ENCODE measurements at regions not wholly inside any gene's neighbourhood (a gene's known extent, or its start where the extent isn't known, plus 50 kb on each side); places are given as distances from the start of the nearest gene placed in this dataset.

GRCh38 chr10:83195021-83195420 lies 944.3 kb upstream of the GHITM start:
- H3K4me3 ChIP-seq (ENCODE audit: low read length), result no peak overlapping the region
- H3K9ac ChIP-seq (ENCODE audit: low read length), result no peak overlapping the region
- H4K20me1 ChIP-seq (ENCODE audit: insufficient read depth, low read depth, low read length), result no peaks in the 10 kb centered on the region
- H3K9me3 ChIP-seq (ENCODE audit: low read length), result no peaks in the 10 kb centered on the region
- H3K4me2 ChIP-seq (ENCODE audit: low read depth, low read length, poor library complexity, severe bottlenecking), result no peak overlapping the region
- H3K27ac ChIP-seq (ENCODE audit: low read length), result no peak overlapping the region
- no peaks in the 10 kb centered on the region for H3K4me1 ChIP-seq (ENCODE audit: low read length)
- no peaks in the 10 kb centered on the region for H3K79me2 ChIP-seq (ENCODE audit: low read length)
- no peaks in the 10 kb centered on the region for H3K36me3 ChIP-seq (ENCODE audit: insufficient read depth, low read length)
- H3K27me3 ChIP-seq (ENCODE audit: low read length), result no peaks in the 10 kb centered on the region
- no peak overlapping the region for H2AFZ ChIP-seq (ENCODE audit: low read length)
- DNase-seq, result no peak
- no peaks in the 10 kb centered on the region for H3K9me2 ChIP-seq (replicated peaks; ENCODE audit: insufficient read depth, low read length)

GRCh38 chr10:83199374-83199773 lies 939.9 kb upstream of the GHITM start:
- Histone ChIP-seq H3K9me2 (replicated peaks; ENCODE audit: insufficient read depth, low read length) (no peaks in the 10 kb centered on the region), H3K27ac (ENCODE audit: low read length) (no peak overlapping the region), H3K36me3 (ENCODE audit: insufficient read depth, low read length) (no peaks in the 10 kb centered on the region), H3K27me3 (ENCODE audit: low read length) (no peaks in the 10 kb centered on the region), H3K4me3 (ENCODE audit: low read length) (no peak overlapping the region), H3K9me3 (ENCODE audit: low read length) (no peaks in the 10 kb centered on the region), H3K79me2 (ENCODE audit: low read length) (no peaks in the 10 kb centered on the region), H3K4me1 (ENCODE audit: low read length) (no peaks in the 10 kb centered on the region), H4K20me1 (ENCODE audit: insufficient read depth, low read depth, low read length) (no peaks in the 10 kb centered on the region), H3K4me2 (ENCODE audit: low read depth, low read length, poor library complexity, severe bottlenecking) (no peak overlapping the region), H3K9ac (ENCODE audit: low read length) (no peak overlapping the region), H2AFZ (ENCODE audit: low read length) (no peak overlapping the region)
- DNase-seq, result no peak

GRCh38 chr10:83205861-83206260 lies 933.4 kb upstream of the GHITM start:
- no peak overlapping the region for H3K9ac ChIP-seq (ENCODE audit: low read length)
- H2AFZ ChIP-seq (ENCODE audit: low read length), result no peak overlapping the region
- H3K9me3 ChIP-seq (ENCODE audit: low read length), result no peaks in the 10 kb centered on the region
- no peak overlapping the region for H3K27ac ChIP-seq (ENCODE audit: low read length)
- H3K9me2 ChIP-seq (replicated peaks; ENCODE audit: insufficient read depth, low read length), result no peaks in the 10 kb centered on the region
- H3K79me2 ChIP-seq (ENCODE audit: low read length), result no peaks in the 10 kb centered on the region
- H4K20me1 ChIP-seq (ENCODE audit: insufficient read depth, low read depth, low read length), result no peaks in the 10 kb centered on the region
- no peaks in the 10 kb centered on the region for H3K27me3 ChIP-seq (ENCODE audit: low read length)
- no peaks in the 10 kb centered on the region for H3K4me1 ChIP-seq (ENCODE audit: low read length)
- H3K4me3 ChIP-seq (ENCODE audit: low read length), result no peak overlapping the region
- no peak for DNase-seq
- no peak overlapping the region for H3K4me2 ChIP-seq (ENCODE audit: low read depth, low read length, poor library complexity, severe bottlenecking)
- H3K36me3 ChIP-seq (ENCODE audit: insufficient read depth, low read length), result no peaks in the 10 kb centered on the region

- no peak overlapping the region for H2AFZ ChIP-seq (ENCODE audit: low read length)
Observed at GRCh38 chr10:83212632-83213334, 926.5 kb upstream of the GHITM start.

GRCh38 chr10:83214136-83214535 lies 925.2 kb upstream of the GHITM start:
- Histone ChIP-seq H2AFZ (ENCODE audit: low read length) (no peak overlapping the region), H4K20me1 (ENCODE audit: insufficient read depth, low read depth, low read length) (no peaks in the 10 kb centered on the region), H3K9me2 (replicated peaks; ENCODE audit: insufficient read depth, low read length) (no peaks in the 10 kb centered on the region), H3K27me3 (ENCODE audit: low read length) (no peaks in the 10 kb centered on the region), H3K27ac (ENCODE audit: low read length) (no peak overlapping the region), H3K36me3 (ENCODE audit: insufficient read depth, low read length) (no peaks in the 10 kb centered on the region), H3K9ac (ENCODE audit: low read length) (no peak overlapping the region), H3K9me3 (ENCODE audit: low read length) (no peaks in the 10 kb centered on the region), H3K4me3 (ENCODE audit: low read length) (no peak overlapping the region), H3K4me2 (ENCODE audit: low read depth, low read length, poor library complexity, severe bottlenecking) (no peak overlapping the region), H3K79me2 (ENCODE audit: low read length) (no peaks in the 10 kb centered on the region), H3K4me1 (ENCODE audit: low read length) (no peaks in the 10 kb centered on the region)
- no peak for DNase-seq

More at GRCh38 chr10:83212632-83213334, 926.5 kb upstream of the GHITM start:
- Histone ChIP-seq H3K9ac (ENCODE audit: low read length) (no peak overlapping the region), H3K79me2 (ENCODE audit: low read length) (no peaks in the 10 kb centered on the region), H3K27ac (ENCODE audit: low read length) (no peak overlapping the region), H3K9me3 (ENCODE audit: low read length) (no peaks in the 10 kb centered on the region), H3K4me3 (ENCODE audit: low read length) (no peak overlapping the region), H3K27me3 (ENCODE audit: low read length) (no peaks in the 10 kb centered on the region), H3K4me1 (ENCODE audit: low read length) (no peaks in the 10 kb centered on the region), H4K20me1 (ENCODE audit: insufficient read depth, low read depth, low read length) (no peaks in the 10 kb centered on the region), H3K36me3 (ENCODE audit: insufficient read depth, low read length) (no peaks in the 10 kb centered on the region), H3K9me2 (replicated peaks; ENCODE audit: insufficient read depth, low read length) (no peaks in the 10 kb centered on the region), H3K4me2 (ENCODE audit: low read depth, low read length, poor library complexity, severe bottlenecking) (no peak overlapping the region)
- no peak for DNase-seq

- DNase-seq, result no peak
- no peaks in the 10 kb centered on the region for H4K20me1 ChIP-seq (ENCODE audit: insufficient read depth, low read depth, low read length)
- no peak overlapping the region for H2AFZ ChIP-seq (ENCODE audit: low read length)
- H3K4me3 ChIP-seq (ENCODE audit: low read length), result no peak overlapping the region
- no peaks in the 10 kb centered on the region for H3K27me3 ChIP-seq (ENCODE audit: low read length)
- H3K9me2 ChIP-seq (replicated peaks; ENCODE audit: insufficient read depth, low read length), result no peaks in the 10 kb centered on the region
- H3K27ac ChIP-seq (ENCODE audit: low read length), result no peak overlapping the region
- H3K36me3 ChIP-seq (ENCODE audit: insufficient read depth, low read length), result no peaks in the 10 kb centered on the region
- H3K4me2 ChIP-seq (ENCODE audit: low read depth, low read length, poor library complexity, severe bottlenecking), result no peak overlapping the region
- H3K9me3 ChIP-seq (ENCODE audit: low read length), result no peaks in the 10 kb centered on the region
- H3K79me2 ChIP-seq (ENCODE audit: low read length), result no peaks in the 10 kb centered on the region
- no peak overlapping the region for H3K9ac ChIP-seq (ENCODE audit: low read length)
- no peaks in the 10 kb centered on the region for H3K4me1 ChIP-seq (ENCODE audit: low read length)
Observed at GRCh38 chr10:83218205-83218604, 921.1 kb upstream of the GHITM start.

- H3K79me2 ChIP-seq (ENCODE audit: low read length), result no peaks in the 10 kb centered on the region
- no peaks in the 10 kb centered on the region for H3K36me3 ChIP-seq (ENCODE audit: insufficient read depth, low read length)
- no peak for DNase-seq
- no peaks in the 10 kb centered on the region for H3K9me3 ChIP-seq (ENCODE audit: low read length)
- no peak overlapping the region for H3K4me2 ChIP-seq (ENCODE audit: low read depth, low read length, poor library complexity, severe bottlenecking)
- no peaks in the 10 kb centered on the region for H3K4me1 ChIP-seq (ENCODE audit: low read length)
- no peak overlapping the region for H2AFZ ChIP-seq (ENCODE audit: low read length)
- H3K9me2 ChIP-seq (replicated peaks; ENCODE audit: insufficient read depth, low read length), result no peaks in the 10 kb centered on the region
- H3K27me3 ChIP-seq (ENCODE audit: low read length), result no peaks in the 10 kb centered on the region
- H3K27ac ChIP-seq (ENCODE audit: low read length), result no peak overlapping the region
- no peak overlapping the region for H3K9ac ChIP-seq (ENCODE audit: low read length)
- no peak overlapping the region for H3K4me3 ChIP-seq (ENCODE audit: low read length)
- H4K20me1 ChIP-seq (ENCODE audit: insufficient read depth, low read depth, low read length), result no peaks in the 10 kb centered on the region
Observed at GRCh38 chr10:83222300-83222699, 917.0 kb upstream of the GHITM start.

- no peaks in the 10 kb centered on the region for H3K79me2 ChIP-seq (ENCODE audit: low read length)
- no peak overlapping the region for H2AFZ ChIP-seq (ENCODE audit: low read length)
- no peak for DNase-seq
- no peaks in the 10 kb centered on the region for H3K4me1 ChIP-seq (ENCODE audit: low read length)
- no peaks in the 10 kb centered on the region for H3K9me3 ChIP-seq (ENCODE audit: low read length)
- no peaks in the 10 kb centered on the region for H4K20me1 ChIP-seq (ENCODE audit: insufficient read depth, low read depth, low read length)
- H3K4me3 ChIP-seq (ENCODE audit: low read length), result no peak overlapping the region
- no peak overlapping the region for H3K4me2 ChIP-seq (ENCODE audit: low read depth, low read length, poor library complexity, severe bottlenecking)
- no peak overlapping the region for H3K27ac ChIP-seq (ENCODE audit: low read length)
- no peaks in the 10 kb centered on the region for H3K27me3 ChIP-seq (ENCODE audit: low read length)
- H3K36me3 ChIP-seq (ENCODE audit: insufficient read depth, low read length), result no peaks in the 10 kb centered on the region
- no peak overlapping the region for H3K9ac ChIP-seq (ENCODE audit: low read length)
- no peaks in the 10 kb centered on the region for H3K9me2 ChIP-seq (replicated peaks; ENCODE audit: insufficient read depth, low read length)
Observed at GRCh38 chr10:83222832-83223742, 916.2 kb upstream of the GHITM start.
